NCI-H748 (cell line): ENCODE measurements at regions not wholly inside any gene's neighbourhood (a gene's known extent, or its start where the extent isn't known, plus 50 kb on each side); places are given as distances from the start of the nearest gene placed in this dataset.
"Not testable (repeated sequence)": the region's sequence is repeated elsewhere in the genome, so short reads cannot be mapped to it uniquely, and the experiment has no call there.

Experiments used
- DNase-seq: peaks from one replicate; lab custom pipeline; 2025; ENCODE audit not compliant: unreplicated experiment; lab: John Stamatoyannopoulos, UW

GRCh38 chr7:46774515-46774914, 807.4 kb downstream of the TNS3 start:
- no peak for DNase-seq

- DNase-seq: no peak
Observed at GRCh38 chr7:46772776-46773175, 809.1 kb downstream of the TNS3 start.

- no peak for DNase-seq
Observed at GRCh38 chr7:46767071-46767470, 814.8 kb downstream of the TNS3 start.

GRCh38 chr7:46764100-46764936, 817.6 kb downstream of the TNS3 start:
- DNase-seq: peak; percentile 3

- DNase-seq: no peak
Observed at GRCh38 chr7:46763344-46763743, 818.6 kb downstream of the TNS3 start.

GRCh38 chr7:46759711-46760480, 822.0 kb downstream of the TNS3 start:
- DNase-seq: no peak

- DNase-seq: no peak
Observed at GRCh38 chr7:46756996-46757395, 824.9 kb downstream of the TNS3 start.

- DNase-seq: no peak
Observed at GRCh38 chr7:46756256-46756655, 825.7 kb downstream of the TNS3 start.

- DNase-seq: no peak
Observed at GRCh38 chr7:46755120-46756034, 826.5 kb downstream of the TNS3 start.

GRCh38 chr7:46754140-46754720, 827.7 kb downstream of the TNS3 start:
- no peak for DNase-seq

- DNase-seq: no peak
Observed at GRCh38 chr7:46753662-46754061, 828.2 kb downstream of the TNS3 start.

GRCh38 chr7:46752881-46753366, 829.0 kb downstream of the TNS3 start:
- DNase-seq: no peak

- DNase-seq: not testable (repeated sequence)
Observed at GRCh38 chr7:46751927-46752723, 829.8 kb downstream of the TNS3 start.

- no peak for DNase-seq
Observed at GRCh38 chr7:46751471-46751870, 830.4 kb upstream of the IGFBP3 start.

- no peak for DNase-seq
Observed at GRCh38 chr7:46750321-46750865, 829.3 kb upstream of the IGFBP3 start.

GRCh38 chr7:46747869-46748576, 827.0 kb upstream of the IGFBP3 start:
- DNase-seq: no peak

- DNase-seq: no peak
Observed at GRCh38 chr7:46746695-46747687, 825.9 kb upstream of the IGFBP3 start.

GRCh38 chr7:46745707-46746090, 824.6 kb upstream of the IGFBP3 start:
- no peak for DNase-seq
